Upper lobe of right lung (tissue), 1 donor: ENCODE measurements at regions not wholly inside any gene's neighbourhood (a gene's known extent, or its start where the extent isn't known, plus 50 kb on each side); places are given as distances from the start of the nearest gene placed in this dataset.

ENCODE experiments used
- ATAC-seq: fragments of 200-7000 bp; cut with Tn5 transposase; one replicate; pipeline ENCODE4 v1.9.1; 2020; ENCODE audit warnings: mild to moderate bottlenecking, moderate library complexity
- DNase-seq: peaks from one replicate; pipeline ENCODE4 v3.0.0-alpha.2; 2020
- H3K27ac ChIP-seq: fragments of 200-600 bp; one replicate; pipeline ENCODE4 v1.8.0; 2022
- H3K27me3 ChIP-seq: fragments of 200-600 bp; one replicate; pipeline ENCODE4 v1.8.0; 2022; ENCODE audit warnings: mild to moderate bottlenecking
- H3K36me3 ChIP-seq: fragments of 200-600 bp; one replicate; pipeline ENCODE4 v1.8.0; 2022
- H3K4me1 ChIP-seq: fragments of 200-600 bp; one replicate; pipeline ENCODE4 v1.8.0; 2022
- H3K4me3 ChIP-seq: fragments of 200-600 bp; one replicate; pipeline ENCODE4 v1.8.0; 2022; ENCODE audit warnings: mild to moderate bottlenecking
- H3K9me3 ChIP-seq: fragments of 200-600 bp; one replicate; pipeline ENCODE4 v1.8.0; 2022
- CTCF ChIP-seq: fragments of 200-600 bp; IDR thresholded peaks from one replicate; pipeline ENCODE4 v1.8.0; 2022; ENCODE audit warnings: antibody characterized with exemption
- intact Hi-C: fragments of 100-400 bp; cut with DNase I; formaldehyde crosslinking; loops from one replicate; pipeline ENCODE4 v1.11.0; 2022
- donor health status: DM: no; HTN: yes; CAD: no; lungs with severe emphysema.

- intact Hi-C loops = no loop called here
- no peak for DNase-seq
- no peak overlapping the region for H3K27ac ChIP-seq
- no peak overlapping the region for H3K4me3 ChIP-seq
- H3K9me3 ChIP-seq = no peaks in the 10 kb centered on the region
- ATAC-seq = no peak
- H3K27me3 ChIP-seq = no peaks in the 10 kb centered on the region
- no peaks in the 10 kb centered on the region for H3K36me3 ChIP-seq
- no peaks in the 10 kb centered on the region for H3K4me1 ChIP-seq
- TF ChIP-seq CTCF = no peak
Observed at GRCh38 chr4:14532436-14532835, 469.8 kb upstream of the CPEB2 start.

- no peak overlapping the region for H3K27ac ChIP-seq
- intact Hi-C loops = no loop called here
- no peaks in the 10 kb centered on the region for H3K36me3 ChIP-seq
- H3K4me1 ChIP-seq = no peaks in the 10 kb centered on the region
- H3K9me3 ChIP-seq = no peaks in the 10 kb centered on the region
- no peak for ATAC-seq
- no peak for DNase-seq
- no peak overlapping the region for H3K4me3 ChIP-seq
- TF ChIP-seq CTCF = no peak
- H3K27me3 ChIP-seq = no peaks in the 10 kb centered on the region
Observed at GRCh38 chr4:14539246-14539645, 463.0 kb upstream of the CPEB2 start.

GRCh38 chr4:14545163-14545562, 457.1 kb upstream of the CPEB2 start:
- no peaks in the 10 kb centered on the region for H3K4me1 ChIP-seq
- H3K27me3 ChIP-seq = no peaks in the 10 kb centered on the region
- ATAC-seq (no peak), DNase-seq (no peak)
- TF ChIP-seq CTCF = no peak
- no peak overlapping the region for H3K4me3 ChIP-seq
- no peaks in the 10 kb centered on the region for H3K9me3 ChIP-seq
- H3K27ac ChIP-seq = no peak overlapping the region
- no peaks in the 10 kb centered on the region for H3K36me3 ChIP-seq
- intact Hi-C loops = no loop called here

- ATAC-seq = no peak
- H3K9me3 ChIP-seq = no peaks in the 10 kb centered on the region
- intact Hi-C loops = no loop called here
- H3K27ac ChIP-seq = no peak overlapping the region
- no peaks in the 10 kb centered on the region for H3K27me3 ChIP-seq
- DNase-seq = no peak
- H3K36me3 ChIP-seq = no peaks in the 10 kb centered on the region
- TF ChIP-seq CTCF = no peak
- H3K4me3 ChIP-seq = no peak overlapping the region
- H3K4me1 ChIP-seq = no peaks in the 10 kb centered on the region
Observed at GRCh38 chr4:14545807-14546206, 456.5 kb upstream of the CPEB2 start.

- H3K36me3 ChIP-seq = no peaks in the 10 kb centered on the region
- no peaks in the 10 kb centered on the region for H3K4me1 ChIP-seq
- no peak overlapping the region for H3K27ac ChIP-seq
- no peak for TF ChIP-seq CTCF
- no peak overlapping the region for H3K4me3 ChIP-seq
- DNase-seq (no peak), ATAC-seq (no peak)
- no peaks in the 10 kb centered on the region for H3K9me3 ChIP-seq
- intact Hi-C loops = no loop called here
- H3K27me3 ChIP-seq = no peaks in the 10 kb centered on the region
Observed at GRCh38 chr4:14552119-14552518, 450.2 kb upstream of the CPEB2 start.

- no peaks in the 10 kb centered on the region for H3K36me3 ChIP-seq
- no peak for TF ChIP-seq CTCF
- no peak for ATAC-seq
- intact Hi-C loops = no loop called here
- H3K4me1 ChIP-seq = no peaks in the 10 kb centered on the region
- no peaks in the 10 kb centered on the region for H3K27me3 ChIP-seq
- no peaks in the 10 kb centered on the region for H3K9me3 ChIP-seq
- no peak overlapping the region for H3K27ac ChIP-seq
- H3K4me3 ChIP-seq = no peak overlapping the region
- DNase-seq = no peak
Observed at GRCh38 chr4:14559646-14560045, 442.6 kb upstream of the CPEB2 start.
